NT2/D1 (cell line): ENCODE measurements at regions not wholly inside any gene's neighbourhood (a gene's known extent, or its start where the extent isn't known, plus 50 kb on each side); places are given as distances from the start of the nearest gene placed in this dataset.

Experiments used
- DNase-seq: peaks from one replicate; pipeline ENCODE4 v3.0.0-alpha.2; 2011; ENCODE audit warnings: low read depth, low spot score
- H3K27me3 ChIP-seq: 2 replicates; pipeline ENCODE4 v1.6.0; 2011; ENCODE audit warnings: mild to moderate bottlenecking; ENCODE audit not compliant: insufficient read length, insufficient read depth
- H3K36me3 ChIP-seq: 2 replicates; pipeline ENCODE4 v1.6.1; 2011; ENCODE audit warnings: mild to moderate bottlenecking, low read length, mixed read lengths; ENCODE audit not compliant: insufficient read depth, insufficient read length
- H3K4me1 ChIP-seq: 2 replicates; pipeline ENCODE4 v1.5.1; 2011; ENCODE audit not compliant: insufficient read depth, insufficient read length
- H3K4me3 ChIP-seq: 2 replicates; pipeline ENCODE4 v1.5.1; 2011; ENCODE audit warnings: low read depth; ENCODE audit not compliant: insufficient read length
- H3K9ac ChIP-seq: 2 replicates; pipeline ENCODE4 v1.6.0; 2011; ENCODE audit warnings: low read depth; ENCODE audit not compliant: insufficient read length
- H3K9me3 ChIP-seq: 2 replicates; pipeline ENCODE4 v1.5.1; 2011; ENCODE audit warnings: mild to moderate bottlenecking, low read length; ENCODE audit not compliant: insufficient read depth
- SUZ12 ChIP-seq: IDR thresholded peaks from 2 replicates; pipeline ENCODE4 v1.6.1; 2011; ENCODE audit not compliant: insufficient read length, insufficient read depth; ENCODE audit errors: extremely low read depth
- YY1 ChIP-seq: IDR thresholded peaks from 2 replicates; pipeline ENCODE4 v1.6.1; 2011; ENCODE audit not compliant: insufficient read length, insufficient read depth
- ZNF274 ChIP-seq: IDR thresholded peaks from 2 replicates; pipeline ENCODE4 v1.6.1; 2011; ENCODE audit warnings: mild to moderate bottlenecking, low read depth, low read length

DNA sequence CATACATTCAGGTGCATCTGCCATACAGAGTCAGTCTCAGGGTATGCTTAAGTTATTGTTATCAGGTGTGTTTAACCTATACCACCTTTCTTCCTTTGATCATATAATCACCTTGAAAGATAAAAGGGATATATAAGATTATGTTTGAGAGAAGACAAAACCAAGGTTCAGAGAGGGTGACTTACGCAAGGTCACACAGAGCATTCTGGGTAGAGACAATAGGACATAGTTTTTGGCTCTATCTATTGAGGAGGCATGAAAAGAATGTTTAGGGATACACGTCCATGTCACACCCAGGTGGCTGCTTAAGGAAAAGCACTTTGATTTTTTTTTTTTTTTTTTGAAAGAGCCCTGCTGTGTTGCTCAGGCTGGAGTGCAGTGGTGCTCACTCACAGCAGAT is 327.1 kb upstream of the RPS6KA3 start:
- no peaks in the 10 kb centered on the region for H3K4me1 ChIP-seq
- no peaks in the 10 kb centered on the region for H3K36me3 ChIP-seq
- no peaks in the 10 kb centered on the region for H3K9me3 ChIP-seq
- no peak for DNase-seq
- no peak overlapping the region for H3K9ac ChIP-seq
- no peak overlapping the region for H3K4me3 ChIP-seq
- TF ChIP-seq SUZ12 (no peak), ZNF274 (no peak), YY1 (no peak)
- H3K27me3 ChIP-seq: no peaks in the 10 kb centered on the region

DNA sequence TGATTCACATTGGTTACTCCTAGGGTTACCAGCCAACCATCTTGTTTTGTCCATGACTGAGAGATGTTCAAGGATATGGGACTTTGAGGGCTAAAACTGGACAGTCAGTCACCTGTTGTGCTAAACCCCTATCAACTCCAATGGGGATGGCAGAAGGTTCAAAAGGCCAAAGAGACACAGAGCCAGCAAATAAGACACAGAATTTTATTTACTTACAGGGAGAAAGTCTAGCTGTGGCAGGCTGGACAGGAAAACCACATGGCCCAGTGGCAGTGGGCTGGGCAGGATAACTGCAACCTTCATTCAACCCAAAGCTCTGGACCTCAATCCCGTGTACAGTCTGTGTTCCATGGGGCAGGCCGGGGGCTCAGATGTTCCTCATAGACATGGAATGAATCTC is 326.7 kb upstream of the RPS6KA3 start:
- no peaks in the 10 kb centered on the region for H3K27me3 ChIP-seq
- no peak for DNase-seq
- TF ChIP-seq SUZ12 (no peak), YY1 (no peak), ZNF274 (no peak)
- H3K4me1 ChIP-seq: no peaks in the 10 kb centered on the region
- no peaks in the 10 kb centered on the region for H3K9me3 ChIP-seq
- no peak overlapping the region for H3K9ac ChIP-seq
- no peaks in the 10 kb centered on the region for H3K36me3 ChIP-seq
- H3K4me3 ChIP-seq: no peak overlapping the region

DNA sequence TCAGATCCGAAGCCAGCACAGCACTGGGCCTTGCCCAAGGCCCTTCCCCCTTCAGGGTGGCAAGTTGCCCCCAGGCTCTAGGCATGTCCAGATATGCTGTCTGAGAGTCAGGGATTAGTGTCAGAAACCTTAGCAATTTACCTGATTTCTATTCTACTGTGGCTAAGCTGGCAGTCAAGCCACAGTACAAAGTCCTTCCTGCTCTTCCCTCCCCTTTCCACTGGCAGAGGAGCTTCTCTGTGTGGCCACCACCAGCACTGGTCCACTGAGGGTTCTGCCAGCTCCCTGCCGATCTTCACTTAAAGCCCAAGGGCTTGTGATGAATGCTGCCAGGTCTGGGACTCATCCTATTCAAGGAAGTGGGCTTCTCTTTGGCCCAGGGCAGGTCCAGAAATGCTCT is 324.5 kb upstream of the RPS6KA3 start:
- Histone ChIP-seq H3K9ac (no peak overlapping the region), H3K4me3 (no peak overlapping the region), H3K9me3 (no peaks in the 10 kb centered on the region), H3K27me3 (no peaks in the 10 kb centered on the region), H3K4me1 (no peaks in the 10 kb centered on the region), H3K36me3 (no peaks in the 10 kb centered on the region)
- no peak for TF ChIP-seq SUZ12
- no peak for TF ChIP-seq ZNF274
- no peak for TF ChIP-seq YY1
- no peak for DNase-seq

DNA sequence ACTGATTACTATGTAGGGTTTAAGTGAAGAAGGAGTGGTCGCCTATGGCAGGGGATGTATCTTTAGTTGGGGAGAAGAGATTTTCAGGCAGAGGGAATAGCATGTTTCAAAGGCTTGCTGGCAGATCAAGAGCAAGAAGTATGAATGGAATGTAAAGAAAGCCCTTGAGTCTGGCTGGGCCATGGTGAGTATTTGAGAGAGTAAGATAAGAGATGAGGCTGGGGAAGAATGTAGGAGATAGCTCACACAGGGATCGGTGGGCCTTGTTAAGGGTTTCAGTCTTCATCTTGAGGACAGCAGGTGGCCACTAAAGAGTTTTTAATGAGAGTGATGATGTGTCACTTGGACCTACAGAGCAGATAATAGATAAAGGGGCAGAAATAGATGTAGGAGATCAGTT is 319.1 kb upstream of the RPS6KA3 start:
- Histone ChIP-seq H3K36me3 (no peaks in the 10 kb centered on the region), H3K9ac (no peak overlapping the region), H3K9me3 (0 out of 2 replicates have a peak, but pooled peaks cover 5% of the 10 kb centered on the region), H3K27me3 (no peaks in the 10 kb centered on the region), H3K4me3 (no peak overlapping the region), H3K4me1 (no peaks in the 10 kb centered on the region)
- TF ChIP-seq ZNF274: no peak
- no peak for TF ChIP-seq SUZ12
- TF ChIP-seq YY1: no peak
- no peak for DNase-seq

DNA sequence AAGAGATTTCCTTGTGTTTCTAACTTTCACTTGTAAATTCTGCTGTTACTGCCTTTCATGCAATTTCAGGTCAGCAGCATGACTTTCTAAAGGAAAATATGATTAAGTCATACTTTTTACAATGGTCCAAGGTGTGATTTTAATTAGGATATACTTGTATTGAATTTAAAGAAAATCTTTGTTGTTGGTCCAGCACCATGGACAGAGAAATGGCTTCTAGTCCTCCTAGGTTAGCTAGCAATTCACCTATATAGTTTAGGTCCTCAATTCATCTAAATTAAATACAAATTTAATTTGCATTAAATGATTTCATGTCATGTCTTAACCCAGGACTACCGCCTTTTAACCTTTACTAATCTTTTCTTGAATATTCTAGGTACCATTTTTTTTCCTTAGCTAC is 304.9 kb upstream of the RPS6KA3 start:
- Histone ChIP-seq H3K4me1 (no peaks in the 10 kb centered on the region), H3K27me3 (no peaks in the 10 kb centered on the region), H3K9ac (no peak overlapping the region), H3K4me3 (no peak overlapping the region), H3K9me3 (no peaks in the 10 kb centered on the region), H3K36me3 (no peaks in the 10 kb centered on the region)
- DNase-seq: no peak
- TF ChIP-seq YY1 (no peak), ZNF274 (no peak)

DNA sequence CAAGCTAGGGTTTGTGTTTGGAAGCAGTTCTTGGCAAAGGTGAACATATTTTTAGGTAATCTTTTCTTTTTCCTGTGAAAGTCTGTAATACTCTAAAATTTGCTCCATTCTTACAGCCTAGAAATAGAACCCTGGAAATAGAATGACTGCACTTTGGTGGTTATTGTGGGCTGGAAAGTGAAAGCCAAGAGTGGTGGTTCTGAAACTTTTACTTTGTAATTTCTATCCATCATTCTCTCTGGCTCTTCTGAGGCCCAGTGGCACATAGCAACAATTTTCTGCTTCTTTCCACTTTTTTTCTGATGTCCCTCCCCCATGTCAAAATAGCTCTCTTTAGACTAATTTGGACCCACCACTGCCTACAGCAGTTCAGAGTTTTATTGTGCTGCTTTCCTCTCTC is 300.4 kb upstream of the RPS6KA3 start:
- H3K27me3 ChIP-seq: no peaks in the 10 kb centered on the region
- TF ChIP-seq YY1 (no peak), SUZ12 (no peak), ZNF274 (no peak)
- DNase-seq: no peak
- no peak overlapping the region for H3K9ac ChIP-seq
- no peak overlapping the region for H3K4me3 ChIP-seq
- H3K9me3 ChIP-seq: no peaks in the 10 kb centered on the region
- no peaks in the 10 kb centered on the region for H3K4me1 ChIP-seq
- no peaks in the 10 kb centered on the region for H3K36me3 ChIP-seq

DNA sequence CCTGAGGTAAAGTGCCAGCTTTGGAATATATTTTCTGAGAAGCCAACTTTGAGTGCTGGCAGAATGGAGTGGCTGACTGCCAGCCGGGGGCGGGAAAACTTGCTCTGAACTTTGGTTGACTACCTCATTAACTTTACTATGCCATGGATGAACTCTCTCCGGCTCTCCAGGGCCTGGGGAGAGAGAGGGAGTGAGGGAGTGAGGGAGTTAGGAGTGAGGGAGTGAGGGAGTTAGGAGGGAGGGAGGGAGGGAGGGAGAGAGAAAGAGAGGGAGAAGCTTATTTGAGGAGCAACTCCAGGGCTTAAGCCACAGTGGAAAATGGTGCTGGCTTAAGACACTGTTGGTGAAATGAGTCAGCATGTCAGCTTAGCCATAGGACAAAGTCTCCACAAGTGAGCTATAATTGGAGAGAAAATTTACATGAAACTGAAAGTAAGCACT is 280.9 kb upstream of the RPS6KA3 start:
- H3K36me3 ChIP-seq: no peaks in the 10 kb centered on the region
- H3K9ac ChIP-seq: no peak overlapping the region
- no peaks in the 10 kb centered on the region for H3K27me3 ChIP-seq
- no peak overlapping the region for H3K4me3 ChIP-seq
- DNase-seq: no peak
- no peaks in the 10 kb centered on the region for H3K4me1 ChIP-seq
- TF ChIP-seq YY1 (no peak), ZNF274 (no peak), SUZ12 (no peak)
- peaks cover 7% of the 10 kb centered on the region; the same call in 1 of the 2 replicates for H3K9me3 ChIP-seq

DNA sequence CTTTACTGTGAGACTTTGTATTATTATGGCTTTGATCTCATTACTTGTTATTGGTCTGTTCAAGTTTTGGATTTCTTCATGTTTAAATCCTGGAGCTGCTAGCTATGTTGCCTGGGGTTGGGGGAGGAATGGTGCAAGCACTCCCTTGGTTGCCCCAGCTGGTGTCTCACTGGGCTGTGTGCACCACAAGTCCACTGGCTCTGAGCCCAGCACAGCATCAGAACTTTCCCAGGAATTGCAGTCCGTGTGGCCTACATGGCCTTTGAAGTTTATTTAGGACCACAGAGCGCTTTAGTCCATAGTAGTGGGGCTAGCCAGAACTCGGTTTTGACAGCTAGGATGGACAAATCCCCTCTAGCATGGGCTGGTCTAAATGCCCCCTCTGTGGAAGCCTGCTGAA is 278.8 kb upstream of the RPS6KA3 start:
- Histone ChIP-seq H3K27me3 (no peaks in the 10 kb centered on the region), H3K9me3 (peaks cover 26% of the 10 kb centered on the region; the same call in 1 of the 2 replicates), H3K4me1 (no peaks in the 10 kb centered on the region), H3K4me3 (no peak overlapping the region), H3K36me3 (no peaks in the 10 kb centered on the region), H3K9ac (no peak overlapping the region)
- TF ChIP-seq YY1 (no peak), ZNF274 (no peak), SUZ12 (no peak)
- no peak for DNase-seq
